ENCODE measurements at regions not wholly inside any gene's neighbourhood (a gene's known extent, or its start where the extent isn't known, plus 50 kb on each side); places are given as distances from the start of the nearest gene placed in this dataset.

GRCh38 chr22:46092670-46093410 lies 57.5 kb upstream of the PPARA start:
- H3K27me3 ChIP-seq: no peaks in the 10 kb centered on the region
- H3K36me3 ChIP-seq: peaks cover 19 to 57% (median 35%) of the 10 kb centered on the region in 4 donors
- WGBS, 5 donors: 62 to 75% (median 64%) methylated on average over 21 of the region's 21 CpGs
- DNase-seq: no peak
- H3K9me3 ChIP-seq: no peaks in the 10 kb centered on the region
- peaks cover 76 to 100% (median 100%) of the 10 kb centered on the region in 4 donors for H3K4me1 ChIP-seq
- TF ChIP-seq EP300 (IDR thresholded peaks at IDR 0.05) (no peak), CTCF (IDR thresholded peaks at IDR 0.05) (no peak), POLR2AphosphoS5 (IDR thresholded peaks at IDR 0.05) (no peak), POLR2A (IDR thresholded peaks at IDR 0.05) (no peak)
- H3K27ac ChIP-seq: peak overlapping the region in 4 of 5 donors; percentile 79 to 100 (median 99)
- H3K4me3 ChIP-seq: no peak overlapping the region
- intact Hi-C loops (cut with DNase I; ENCODE audit: low total_unique reads): no loop called here

GRCh38 chr22:46093796-46094195 lies 56.5 kb upstream of the PPARA start:
- no peak for TF ChIP-seq CTCF (IDR thresholded peaks at IDR 0.05)
- no peak for TF ChIP-seq POLR2A (IDR thresholded peaks at IDR 0.05)
- no peak for TF ChIP-seq POLR2AphosphoS5 (IDR thresholded peaks at IDR 0.05)
- TF ChIP-seq EP300 (IDR thresholded peaks at IDR 0.05): no peak
- intact Hi-C loops (cut with DNase I; ENCODE audit: low total_unique reads): no loop called here
- H3K27ac ChIP-seq: peak overlapping the region in 4 of 5 donors; percentile 79 to 100 (median 99)
- 57 to 83% (median 64%) methylated on average over 5 of the region's 5 CpGs for WGBS, 5 donors
- no peak overlapping the region for H3K4me3 ChIP-seq
- peaks cover 27 to 67% (median 43%) of the 10 kb centered on the region in 4 donors for H3K36me3 ChIP-seq
- DNase-seq: no peak
- H3K27me3 ChIP-seq: no peaks in the 10 kb centered on the region
- peaks cover 76 to 100% (median 100%) of the 10 kb centered on the region in 4 donors for H3K4me1 ChIP-seq
- H3K9me3 ChIP-seq: no peaks in the 10 kb centered on the region

GRCh38 chr22:46094676-46095075 lies 55.6 kb upstream of the PPARA start:
- H3K4me1 ChIP-seq: peaks cover 76 to 100% (median 96%) of the 10 kb centered on the region in 4 donors
- no peak for DNase-seq
- no peaks in the 10 kb centered on the region for H3K27me3 ChIP-seq
- H3K9me3 ChIP-seq: no peaks in the 10 kb centered on the region
- TF ChIP-seq POLR2AphosphoS5 (IDR thresholded peaks at IDR 0.05): no peak
- TF ChIP-seq POLR2A (IDR thresholded peaks at IDR 0.05): no peak
- TF ChIP-seq CTCF (IDR thresholded peaks at IDR 0.05): no peak
- no peak for TF ChIP-seq EP300 (IDR thresholded peaks at IDR 0.05)
- intact Hi-C loops (cut with DNase I; ENCODE audit: low total_unique reads): no loop called here
- peak overlapping the region; percentile 15 to 100 (median 79) for H3K27ac ChIP-seq
- H3K36me3 ChIP-seq: peaks cover 36 to 70% (median 51%) of the 10 kb centered on the region in 4 donors
- WGBS, 5 donors: 73 to 90% (median 86%) methylated on average over 5 to 8 of the region's 8 CpGs
- H3K4me3 ChIP-seq: no peak overlapping the region

- Histone ChIP-seq H3K27ac (peak overlapping the region in 4 of 5 donors; percentile 43 to 100 (median 82)), H3K4me3 (no peak overlapping the region), H3K27me3 (no peaks in the 10 kb centered on the region), H3K36me3 (peaks cover 48 to 78% (median 61%) of the 10 kb centered on the region in 4 donors), H3K9me3 (no peaks in the 10 kb centered on the region), H3K4me1 (peaks cover 67 to 100% (median 94%) of the 10 kb centered on the region in 4 donors)
- no peak for TF ChIP-seq POLR2A (IDR thresholded peaks at IDR 0.05)
- no peak for TF ChIP-seq CTCF (IDR thresholded peaks at IDR 0.05)
- no peak for TF ChIP-seq EP300 (IDR thresholded peaks at IDR 0.05)
- TF ChIP-seq POLR2AphosphoS5 (IDR thresholded peaks at IDR 0.05): no peak
- intact Hi-C loops (cut with DNase I; ENCODE audit: low total_unique reads): no loop called here
- no peak for DNase-seq
- WGBS, 5 donors: 73 to 81% (median 75%) methylated on average over 4 to 9 of the region's 9 CpGs
These were observed 54.3 kb upstream of the PPARA start for GRCh38 chr22:46096051-46096450.

Measured in stomach (tissue), 8 donors.